ENCODE measurements at regions not wholly inside any gene's neighbourhood (a gene's known extent, or its start where the extent isn't known, plus 50 kb on each side); places are given as distances from the start of the nearest gene placed in this dataset.
"Not testable (repeated sequence)": the region's sequence is repeated elsewhere in the genome, so short reads cannot be mapped to it uniquely, and the experiment has no call there.

- TF ChIP-seq CTCF, POLR2A (IDR thresholded peaks at IDR 0.05): not testable (repeated sequence)
These were observed 309.1 kb upstream of the NOTCH2NLA start for GRCh38 chr1:146537775-146538373.

Measured in adrenal gland (tissue), 5 donors.